GM12878 (cell line): ENCODE measurements at regions not wholly inside any gene's neighbourhood (a gene's known extent, or its start where the extent isn't known, plus 50 kb on each side); places are given as distances from the start of the nearest gene placed in this dataset.

Experiments
- CBFB ChIP-seq: IDR thresholded peaks from 2 replicates; pipeline ENCODE4 v1.6.1; 2016; ENCODE audit warnings: antibody characterized with exemption, low read depth
- CTCF ChIP-seq, 3 experiments: IDR thresholded peaks in 2 of 3; conservative IDR thresholded peaks in 1 of 3; 2 replicates each; pipeline ENCODE4 v1.5.1; 2011; ENCODE audit warnings: low read depth in 3 of 3, low read length in 3 of 3, mild to moderate bottlenecking in 3 of 3, control low read depth in 2 of 3, moderate library complexity in 2 of 3, inconsistent platforms in 1 of 3, mixed read lengths in 1 of 3; ENCODE audit not compliant: control insufficient read depth in 2 of 3, insufficient read depth in 1 of 3; ENCODE audit errors: extremely low read depth in 1 of 3
- MAX ChIP-seq: IDR thresholded peaks from 2 replicates; pipeline ENCODE4 v1.6.1; 2012; ENCODE audit warnings: low read depth, low read length, improper control_type of control experiment
- SPI1 ChIP-seq: IDR thresholded peaks from 2 replicates; pipeline ENCODE4 v1.6.1; 2011; ENCODE audit warnings: low read depth, mild to moderate bottlenecking, low read length, moderate library complexity, borderline replicate concordance; ENCODE audit not compliant: insufficient read depth
- TF ChIP-seq, protein P1 (sequence below): IDR thresholded peaks from 2 replicates; pipeline ENCODE4 v1.6.1; 2012; ENCODE audit warnings: low read length, inconsistent platforms

DNA sequence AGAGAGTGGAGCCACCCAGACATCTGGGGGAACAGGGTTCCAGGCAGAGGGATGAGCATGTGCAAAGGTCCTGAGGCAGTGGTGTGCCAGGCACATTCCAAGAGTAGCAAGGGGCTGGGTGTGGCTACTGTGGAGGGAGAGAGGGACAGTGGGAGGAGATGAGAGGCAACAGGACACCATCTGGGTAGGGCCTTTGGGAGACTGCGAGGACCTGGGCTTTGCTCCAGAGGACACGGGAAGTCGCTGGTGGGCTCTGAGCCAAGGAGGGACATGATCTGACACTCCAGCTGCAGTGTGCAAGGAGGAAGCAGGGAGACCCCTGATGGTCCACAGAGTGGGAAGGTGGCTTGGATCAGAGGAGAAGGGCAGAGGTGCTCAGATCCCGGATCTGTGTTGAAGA, 56.7 kb upstream of the MED9 start:
- TF ChIP-seq, protein P1, sequence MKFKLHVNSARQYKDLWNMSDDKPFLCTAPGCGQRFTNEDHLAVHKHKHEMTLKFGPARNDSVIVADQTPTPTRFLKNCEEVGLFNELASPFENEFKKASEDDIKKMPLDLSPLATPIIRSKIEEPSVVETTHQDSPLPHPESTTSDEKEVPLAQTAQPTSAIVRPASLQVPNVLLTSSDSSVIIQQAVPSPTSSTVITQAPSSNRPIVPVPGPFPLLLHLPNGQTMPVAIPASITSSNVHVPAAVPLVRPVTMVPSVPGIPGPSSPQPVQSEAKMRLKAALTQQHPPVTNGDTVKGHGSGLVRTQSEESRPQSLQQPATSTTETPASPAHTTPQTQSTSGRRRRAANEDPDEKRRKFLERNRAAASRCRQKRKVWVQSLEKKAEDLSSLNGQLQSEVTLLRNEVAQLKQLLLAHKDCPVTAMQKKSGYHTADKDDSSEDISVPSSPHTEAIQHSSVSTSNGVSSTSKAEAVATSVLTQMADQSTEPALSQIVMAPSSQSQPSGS = no peak
- no peak for TF ChIP-seq CTCF (IDR thresholded peaks at IDR 0.05 in 2 of 3, conservative IDR thresholded peaks at IDR 0.05 in 1 of 3; ENCODE audit: control insufficient read depth in 2 of 3, extremely low read depth in 1 of 3, insufficient read depth in 1 of 3, low read depth in 3 of 3, low read length in 3 of 3)
- TF ChIP-seq CBFB = no peak
- TF ChIP-seq MAX = no peak
- no peak for TF ChIP-seq SPI1
